UCSD-AML1 (cell line): ENCODE measurements at regions not wholly inside any gene's neighbourhood (a gene's known extent, or its start where the extent isn't known, plus 50 kb on each side); places are given as distances from the start of the nearest gene placed in this dataset.
"Not testable (repeated sequence)": the region's sequence is repeated elsewhere in the genome, so short reads cannot be mapped to it uniquely, and the experiment has no call there.

ENCODE experiments used
- DNase-seq: peaks from one replicate; lab custom pipeline; 2025; ENCODE audit not compliant: unreplicated experiment; lab: John Stamatoyannopoulos, UW

DNA sequence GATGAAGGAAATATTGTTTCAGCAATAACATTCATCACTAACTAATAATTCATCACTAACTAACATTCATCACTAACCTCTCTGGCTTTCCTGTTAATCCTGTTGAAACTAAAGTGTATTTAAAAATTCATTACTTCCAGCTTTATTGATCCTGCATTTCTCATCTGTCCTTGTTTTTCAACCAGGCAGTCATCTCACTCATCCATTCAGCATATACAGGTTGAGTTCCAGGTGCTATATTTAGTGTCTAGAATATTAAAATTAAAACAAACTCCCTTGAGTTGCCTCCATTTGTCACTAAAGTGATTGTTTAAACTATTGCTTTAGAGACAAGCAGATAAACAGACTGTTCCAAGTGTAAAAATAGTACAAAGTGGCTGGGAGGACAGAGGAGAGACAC, 58.1 kb downstream of the ATXN7L3B start:
- DNase-seq: no peak

DNA sequence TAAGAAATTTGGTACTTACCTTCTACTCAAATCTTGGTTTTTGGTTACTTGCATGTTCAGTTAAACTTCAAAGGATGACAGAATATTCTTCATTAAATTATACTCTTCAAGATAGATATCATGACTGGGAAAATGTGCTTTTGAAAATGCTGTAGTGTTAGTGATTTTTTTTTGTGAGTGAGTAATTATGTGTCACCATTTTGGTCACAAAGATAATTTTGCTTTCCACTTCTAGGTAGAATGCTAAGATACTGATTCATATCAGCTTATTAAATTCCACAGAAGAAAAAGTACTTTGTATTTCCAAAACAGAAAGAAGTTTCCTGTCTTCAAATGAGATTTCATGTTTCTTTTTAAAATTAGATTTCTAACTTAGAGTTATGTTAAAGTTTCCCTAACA, 61.2 kb downstream of the ATXN7L3B start:
- DNase-seq: no peak

DNA sequence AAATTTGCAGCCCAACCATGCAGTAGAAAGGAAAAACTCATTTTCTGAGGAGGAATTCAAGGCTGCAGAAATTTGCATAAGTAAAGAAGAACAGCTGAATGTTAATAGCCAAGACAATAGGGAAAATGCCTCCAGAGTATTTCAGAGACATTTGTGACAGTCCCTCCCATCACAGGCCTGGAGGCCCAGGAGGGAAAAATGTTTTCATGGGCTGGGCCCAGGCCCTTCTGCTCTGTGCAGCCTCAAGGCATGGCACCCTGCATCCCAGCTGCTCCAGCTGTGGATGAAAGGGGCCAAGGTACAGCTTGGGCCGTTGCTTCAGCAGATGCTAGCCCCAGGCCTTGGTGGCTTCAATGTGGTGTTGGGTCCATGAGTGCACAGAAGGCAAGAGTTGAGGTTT, 62.3 kb downstream of the ATXN7L3B start:
- DNase-seq: no peak

DNA sequence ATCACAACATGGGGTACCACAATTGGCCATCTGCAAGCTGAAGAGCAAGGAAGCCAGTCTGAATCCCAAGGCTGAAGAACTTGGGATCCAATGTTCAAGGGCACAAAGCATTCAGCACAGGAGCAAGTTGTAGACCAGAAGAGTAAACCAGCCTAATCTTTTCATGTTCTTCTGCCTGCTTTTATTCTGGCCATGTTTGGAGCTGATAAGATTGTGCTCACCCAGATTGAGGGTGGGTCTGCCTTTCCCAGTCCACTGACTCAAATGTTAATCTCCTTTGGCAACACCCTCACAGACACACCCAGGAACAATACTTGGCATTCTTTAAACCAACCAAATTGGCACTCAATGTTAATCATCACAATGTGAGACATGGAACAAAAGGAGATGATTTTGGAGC, 63.2 kb downstream of the ATXN7L3B start:
- DNase-seq: not testable (repeated sequence)

DNA sequence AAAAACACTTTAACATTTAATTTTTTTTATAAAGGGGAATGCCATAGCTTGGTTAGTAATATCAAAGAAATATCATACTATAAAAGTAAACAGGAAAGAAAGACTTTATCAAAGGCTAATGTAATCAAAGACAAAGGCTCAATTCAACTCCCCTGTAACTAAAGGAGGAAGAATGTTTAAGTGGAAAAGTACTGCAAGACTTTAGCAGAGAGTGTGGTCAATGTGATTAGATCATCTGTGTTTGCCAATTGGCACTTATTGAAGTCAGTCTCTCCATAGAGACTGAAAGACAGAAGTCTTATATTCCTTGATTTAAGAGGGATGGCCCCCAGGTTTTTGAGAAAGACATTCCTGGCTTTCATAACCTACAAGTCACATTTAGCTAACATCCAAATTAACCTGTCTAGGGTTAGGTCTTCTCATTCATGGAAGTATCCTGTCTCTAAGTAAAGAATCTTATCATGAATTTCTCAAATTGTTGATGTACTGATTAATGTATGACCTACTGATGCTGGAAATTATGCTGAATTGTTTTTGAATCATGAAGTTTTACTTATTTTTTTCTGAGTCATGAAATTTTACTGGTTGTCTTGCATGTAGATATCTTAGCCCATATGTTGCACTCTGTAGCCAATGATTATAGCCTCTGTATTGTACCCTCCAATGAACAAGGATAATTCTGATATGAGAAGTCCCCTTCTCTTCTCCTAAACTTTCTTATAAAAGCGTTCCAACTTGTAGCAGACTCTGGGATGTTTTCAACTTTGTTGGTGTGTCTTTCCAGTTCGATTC, 65.4 kb downstream of the ATXN7L3B start:
- no peak for DNase-seq

DNA sequence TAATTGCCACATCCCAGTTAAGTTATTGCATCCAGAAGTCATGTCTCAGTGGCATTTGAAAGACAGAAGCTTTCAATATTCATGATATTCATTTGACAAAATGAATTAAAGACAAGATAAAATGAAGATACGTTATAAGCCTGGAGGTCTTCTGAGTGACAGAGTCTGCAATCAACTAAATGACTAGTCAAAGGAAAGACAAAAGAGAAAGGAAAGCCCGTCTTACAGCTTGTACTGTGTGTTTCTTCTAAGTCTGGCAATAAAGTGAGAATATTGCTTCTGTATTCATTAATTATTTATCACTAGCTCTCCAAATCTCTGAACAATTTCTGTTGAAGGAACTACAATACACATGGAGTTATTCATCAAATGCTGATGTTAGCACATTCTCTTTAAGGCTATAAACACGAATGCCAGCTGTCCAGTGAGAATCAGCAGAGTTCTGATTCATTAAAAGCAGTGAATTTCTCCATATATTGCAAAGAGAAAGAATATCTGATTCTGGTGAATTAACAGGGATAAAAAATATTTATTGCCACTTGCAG, 70.7 kb downstream of the ATXN7L3B start:
- DNase-seq: no peak

DNA sequence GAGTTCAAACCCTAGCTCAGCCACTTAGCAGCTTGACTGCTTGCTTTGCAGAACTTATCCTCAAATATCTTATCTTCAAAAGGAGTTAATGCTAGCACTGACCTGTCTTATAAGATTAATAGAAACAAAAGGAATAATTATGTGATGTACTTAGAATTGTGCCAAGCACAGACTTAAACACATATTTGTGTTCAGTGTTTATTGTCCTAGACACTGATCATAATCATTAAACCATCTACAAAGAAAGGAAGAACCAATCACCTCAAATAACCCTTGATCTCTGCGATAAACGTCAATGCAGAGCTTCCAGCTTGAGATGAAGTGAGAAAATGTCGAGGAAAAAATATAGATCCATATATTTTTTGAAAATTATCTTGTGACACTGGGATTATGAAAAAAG, 73.1 kb downstream of the ATXN7L3B start:
- DNase-seq: no peak

DNA sequence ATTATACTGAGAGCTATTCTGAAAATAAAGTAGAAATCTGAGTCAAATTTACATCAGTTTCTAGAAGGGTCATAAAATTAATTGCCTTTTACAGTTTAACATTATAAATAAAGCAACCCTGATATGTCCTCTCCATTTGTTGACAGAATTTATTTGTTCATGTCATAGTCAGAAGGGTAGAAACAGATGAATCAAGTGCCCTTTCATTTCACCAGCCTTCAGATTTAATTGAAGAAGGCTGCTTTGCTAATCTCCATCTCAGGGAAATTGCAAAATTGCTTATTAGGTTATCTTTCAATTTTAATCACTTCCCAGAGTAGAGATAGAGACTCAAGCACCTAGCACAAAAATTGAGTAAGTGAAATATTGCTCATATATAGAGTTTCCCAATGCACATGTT, 76.8 kb downstream of the ATXN7L3B start:
- DNase-seq: no peak

DNA sequence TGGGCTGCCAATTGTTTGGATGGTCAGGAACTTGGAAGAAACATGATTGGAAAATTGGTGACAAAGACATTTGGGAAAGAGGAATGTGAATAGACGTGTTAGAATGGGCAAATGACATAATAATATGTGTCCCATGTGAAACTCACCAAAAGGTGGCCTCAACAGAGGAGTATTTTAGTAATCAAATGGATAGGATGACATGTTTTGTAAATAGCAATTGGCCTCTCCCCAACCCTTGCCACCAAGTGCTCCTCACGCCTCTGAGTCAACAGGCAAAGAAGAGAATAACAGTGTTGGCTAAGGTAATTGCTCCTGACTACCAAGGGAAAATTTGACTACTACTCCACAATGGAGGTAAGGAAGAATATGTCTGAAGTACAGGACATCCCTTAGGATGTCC, 81.4 kb downstream of the ATXN7L3B start:
- DNase-seq: no peak

DNA sequence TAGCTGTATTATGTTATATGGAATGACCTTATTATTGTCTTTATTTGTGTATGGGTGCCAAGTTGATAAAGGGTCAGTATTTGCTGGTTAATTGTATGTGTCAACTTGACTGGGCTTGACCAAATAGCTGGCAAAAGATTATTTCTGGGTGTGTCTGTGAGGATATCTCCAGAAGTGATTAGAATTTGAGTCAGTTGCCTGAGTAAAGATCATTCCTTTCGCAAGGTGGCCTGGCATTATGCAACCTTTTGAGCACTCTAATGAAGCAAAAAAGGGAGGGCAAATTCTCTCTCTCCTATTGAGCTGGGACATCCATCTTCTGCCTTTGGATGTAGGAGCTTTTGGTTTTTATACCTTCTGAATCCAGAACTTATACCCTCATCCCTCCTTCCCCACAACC, 82.2 kb downstream of the ATXN7L3B start:
- no peak for DNase-seq

DNA sequence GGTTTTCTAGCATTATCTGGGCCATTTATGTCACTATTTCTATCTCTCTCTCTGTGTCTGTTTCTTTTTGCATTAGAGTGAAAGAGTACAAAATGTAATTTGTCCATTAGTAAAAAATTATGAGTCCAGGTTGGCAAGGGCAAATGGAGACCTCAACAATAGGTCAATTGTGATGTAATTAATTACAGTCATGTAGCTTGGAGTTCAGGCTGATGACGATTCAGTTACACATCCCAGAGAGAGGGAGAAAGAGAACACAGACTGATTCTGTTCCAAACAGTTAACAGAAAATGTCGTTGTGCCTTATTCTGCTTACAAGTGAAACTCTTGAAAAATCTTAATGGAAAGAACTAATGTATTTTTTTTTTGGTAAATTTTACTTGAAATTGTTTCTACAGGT, 83.3 kb downstream of the ATXN7L3B start:
- no peak for DNase-seq

DNA sequence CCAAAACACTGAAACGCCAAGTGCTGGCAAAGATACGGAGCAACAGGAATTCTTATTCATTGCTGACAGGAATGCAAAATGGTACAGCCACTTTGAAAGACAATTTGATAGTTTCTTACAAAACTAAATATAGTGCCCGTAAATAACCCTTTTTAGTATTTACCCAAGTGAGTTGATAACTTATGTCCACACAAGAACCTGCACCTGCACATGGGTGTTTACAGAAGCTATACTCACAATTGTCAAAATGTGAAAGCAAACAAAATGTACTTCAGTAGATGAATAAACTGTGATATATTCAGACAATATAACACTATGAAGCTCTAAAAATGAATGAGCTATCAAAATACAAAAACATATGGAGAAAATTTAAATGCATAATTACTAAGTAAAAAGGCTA, 86.6 kb downstream of the ATXN7L3B start:
- no peak for DNase-seq

DNA sequence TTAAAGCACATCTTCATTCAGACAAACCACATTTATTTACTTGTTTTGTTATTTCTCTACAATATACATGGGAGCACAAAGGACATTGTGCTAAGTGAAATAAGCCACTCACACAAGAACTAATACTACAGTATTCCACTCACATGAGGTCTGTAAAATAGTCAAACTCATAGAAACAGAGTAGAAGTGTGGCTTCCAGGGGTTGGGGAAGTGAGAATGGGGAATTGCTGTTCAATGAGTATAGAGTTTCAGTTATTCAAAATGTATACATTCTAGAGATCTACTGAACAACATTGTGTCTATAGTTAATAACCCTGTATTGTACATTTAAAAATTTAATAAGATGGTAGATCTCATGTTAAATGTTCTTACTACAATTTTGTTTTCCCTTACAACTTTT, 88.8 kb downstream of the ATXN7L3B start:
- no peak for DNase-seq

DNA sequence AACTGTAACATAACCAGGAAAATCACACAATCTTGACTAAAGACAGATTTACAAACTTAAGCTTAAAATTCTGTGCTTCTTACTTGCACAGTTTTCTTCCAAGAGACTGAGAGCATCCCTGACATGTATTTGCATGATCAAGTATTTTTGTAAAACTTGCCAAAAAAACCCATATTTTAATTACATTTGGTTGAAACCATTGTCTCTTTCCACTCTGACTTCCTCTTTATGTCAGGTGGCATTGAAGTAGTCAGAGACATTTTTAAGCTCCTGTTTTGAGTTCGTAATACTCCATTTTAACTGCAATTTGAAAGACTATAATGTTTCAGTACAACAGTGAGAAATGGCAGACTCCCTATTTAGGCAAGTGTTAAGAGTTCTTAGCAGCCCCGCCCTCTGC, 103.6 kb downstream of the ATXN7L3B start:
- no peak for DNase-seq

DNA sequence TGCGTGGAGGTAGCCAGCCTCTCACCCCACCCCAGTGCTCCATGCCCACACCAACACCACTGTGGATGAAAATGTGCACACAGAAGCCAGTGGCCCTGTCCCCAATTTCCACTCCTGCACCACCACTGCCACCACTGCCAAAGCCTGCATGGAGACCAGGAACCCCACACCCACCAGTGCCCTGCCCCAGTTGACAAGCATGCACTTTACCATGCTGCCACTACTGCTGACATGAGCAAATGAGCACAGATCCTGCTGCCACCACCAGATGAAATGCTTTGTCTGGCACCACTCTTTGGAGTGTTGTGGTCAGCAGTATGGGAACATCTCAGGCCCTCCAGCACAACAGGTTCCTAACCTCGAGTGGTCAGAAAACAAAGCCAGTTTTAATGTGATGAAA, 104.1 kb downstream of the ATXN7L3B start:
- DNase-seq: peak; percentile 2

DNA sequence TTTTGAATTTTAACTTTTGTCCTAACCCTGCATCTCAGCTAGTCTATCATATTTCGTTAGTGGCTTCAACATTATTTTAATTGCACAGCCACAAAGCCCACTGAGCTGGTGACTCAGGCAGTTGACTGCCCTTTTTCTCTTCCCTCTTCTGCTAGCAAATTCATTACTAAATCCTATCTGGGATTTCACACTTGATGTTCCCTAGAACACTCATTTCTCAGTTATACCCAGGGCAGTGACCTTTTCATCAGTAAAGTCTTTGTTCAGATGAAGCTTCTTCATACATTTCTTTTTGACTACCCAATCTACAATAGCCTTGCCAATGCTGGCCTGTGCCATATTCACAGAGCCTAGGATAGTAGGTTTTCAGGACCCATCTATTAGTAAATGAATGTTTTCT, 107.0 kb downstream of the ATXN7L3B start:
- DNase-seq: no peak

DNA sequence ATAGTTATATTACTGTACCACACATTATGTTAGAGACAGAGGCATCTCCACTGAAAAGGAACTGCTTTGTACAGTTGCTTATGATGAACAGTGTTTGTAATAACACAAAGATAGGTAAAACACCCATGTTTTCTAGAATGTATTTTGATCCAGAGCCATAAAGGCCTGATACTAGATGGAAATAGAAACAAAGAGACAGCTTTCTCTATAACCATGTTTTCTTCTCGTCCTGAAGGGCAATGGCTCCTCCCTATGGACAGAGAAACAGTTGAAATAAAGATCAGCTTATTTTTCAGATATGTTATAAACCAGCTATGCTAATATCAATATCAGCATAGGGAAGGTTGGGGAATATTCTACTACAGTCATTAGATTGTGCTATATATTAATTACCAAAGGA, 109.2 kb downstream of the ATXN7L3B start:
- no peak for DNase-seq

DNA sequence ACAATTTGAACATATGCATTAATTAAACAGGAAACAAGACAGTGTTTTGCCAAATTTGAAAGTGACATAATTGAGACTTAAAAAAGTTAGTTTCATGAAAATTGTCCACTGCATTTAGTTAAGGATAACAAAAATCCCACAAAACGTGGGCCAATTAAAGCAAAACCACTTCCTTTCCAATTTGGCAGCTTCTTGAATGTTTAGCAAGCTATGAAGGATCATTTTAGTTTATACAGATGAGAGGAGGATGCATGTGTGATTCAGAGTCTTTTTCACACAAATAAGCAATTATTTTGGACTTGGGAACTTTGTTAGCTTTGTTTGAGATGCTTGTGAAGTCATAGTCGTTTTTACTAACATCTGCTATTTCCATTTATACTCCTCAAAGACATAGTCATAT, 109.6 kb downstream of the ATXN7L3B start:
- DNase-seq: no peak

DNA sequence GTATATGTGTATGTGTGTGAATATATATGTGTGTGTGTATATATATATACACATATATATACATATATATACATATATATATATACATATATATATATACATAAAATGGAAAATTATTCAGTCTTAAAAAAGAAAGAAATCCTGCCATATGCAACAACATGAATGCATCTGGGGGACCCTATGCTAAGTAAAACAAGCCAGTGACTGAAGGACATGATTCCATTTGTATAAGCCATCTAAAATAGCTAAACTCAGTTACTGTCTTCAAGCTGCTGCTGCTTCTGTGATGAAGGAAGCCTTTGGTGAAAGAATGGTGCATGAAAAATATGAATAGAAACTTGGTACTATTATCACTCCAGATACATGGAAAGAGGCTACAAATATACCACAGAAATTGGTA, 118.6 kb downstream of the ATXN7L3B start:
- DNase-seq: no peak

DNA sequence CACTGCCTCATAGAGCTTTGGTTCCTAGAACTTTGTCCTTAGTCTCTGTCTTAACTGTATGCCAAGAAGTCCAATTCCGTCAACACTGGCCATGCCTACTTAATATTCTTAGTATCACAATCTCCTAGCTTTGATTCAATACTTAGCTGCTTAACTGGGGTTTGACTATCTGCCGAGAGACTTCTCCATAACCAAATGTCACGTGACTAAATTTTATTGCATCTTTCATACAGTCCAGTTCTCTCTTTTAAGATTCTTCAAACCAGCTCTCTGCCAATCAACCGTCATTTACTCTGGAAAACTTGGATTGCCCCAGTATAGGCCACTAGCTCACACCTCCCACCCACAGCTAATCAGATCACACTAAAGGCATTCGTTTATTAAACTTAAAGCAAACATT, 122.8 kb downstream of the ATXN7L3B start:
- DNase-seq: no peak

DNA sequence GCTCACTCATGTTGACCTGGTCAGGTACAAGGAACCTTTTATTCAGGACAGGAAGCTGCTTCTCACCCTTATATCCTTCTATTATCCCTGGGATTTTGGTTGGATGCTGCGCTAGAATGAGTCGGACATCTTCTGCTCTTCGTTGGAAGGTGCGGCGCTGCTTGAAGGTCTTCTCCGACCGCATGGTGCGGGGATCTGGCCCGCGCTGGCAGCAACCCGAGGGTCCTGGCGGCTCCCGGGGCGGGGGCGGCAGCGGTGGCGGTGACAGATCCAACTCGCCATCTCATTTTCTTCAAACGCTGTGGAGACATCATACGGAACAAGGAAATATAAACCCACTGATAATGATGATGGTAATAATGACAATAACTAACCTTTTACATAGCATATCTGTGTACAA, 126.3 kb downstream of the ATXN7L3B start:
- no peak for DNase-seq

DNA sequence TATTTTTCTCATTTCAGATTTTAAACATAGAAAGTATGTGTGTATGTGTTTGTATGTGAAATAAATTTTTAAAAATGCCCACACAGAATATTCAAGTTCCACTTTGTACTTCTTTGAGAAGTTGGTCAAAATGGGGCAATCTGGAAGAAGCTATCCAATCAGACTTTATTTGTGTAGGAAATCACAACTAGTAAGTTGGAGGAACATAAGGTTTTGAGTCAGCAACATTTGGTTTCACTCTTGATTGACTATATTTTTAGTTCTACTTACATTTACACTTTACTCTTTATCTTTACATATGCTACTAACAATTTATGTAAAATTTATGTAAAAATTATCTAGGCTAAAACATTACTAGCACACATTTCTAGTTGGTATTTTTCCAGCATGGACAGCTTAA, 128.1 kb downstream of the ATXN7L3B start:
- no peak for DNase-seq

DNA sequence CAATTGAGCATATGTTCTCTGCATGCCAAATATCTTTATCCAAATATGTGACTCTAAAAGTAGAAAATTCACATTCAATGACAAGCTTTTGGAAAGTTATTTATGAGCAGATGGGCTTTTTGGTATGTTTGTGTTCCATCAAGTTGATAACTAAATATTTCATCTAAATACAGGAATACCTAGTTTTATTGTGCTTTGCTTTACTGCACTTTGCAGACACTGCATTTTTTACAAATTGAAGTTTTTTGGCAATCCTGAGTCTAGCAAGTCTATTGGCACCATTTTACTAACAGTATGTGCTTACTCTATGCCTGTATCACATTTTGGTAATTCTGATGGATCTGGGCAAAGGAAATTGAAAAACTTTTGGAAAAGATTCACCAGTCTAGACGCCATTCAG, 133.8 kb downstream of the ATXN7L3B start:
- no peak for DNase-seq
